Liver (tissue), 8 donors: ENCODE measurements at regions not wholly inside any gene's neighbourhood (a gene's known extent, or its start where the extent isn't known, plus 50 kb on each side); places are given as distances from the start of the nearest gene placed in this dataset.
A peak's percentile ranks its signal among the peaks of the same experiment; 100 is the strongest.

Source experiments
- DNase-seq: peaks from one replicate; pipeline ENCODE4 v3.0.0-alpha.2; 2017; ENCODE audit warnings: low spot score
- H3K27ac ChIP-seq, 2 donors: one replicate each; pipeline ENCODE4 v1.7.0; 2013; ENCODE audit warnings: inconsistent platforms in 2 of 2, low read length in 2 of 2, control low read depth in 1 of 2, low read depth in 1 of 2, mild to moderate bottlenecking in 1 of 2
- H3K27me3 ChIP-seq, 4 donors: one replicate each; pipeline versions ENCODE4 v1.6.1 to v1.7.0; 2013; ENCODE audit warnings: low read length in 3 of 4, inconsistent platforms in 1 of 4, mild to moderate bottlenecking in 1 of 4, moderate library complexity in 1 of 4; ENCODE audit not compliant: control insufficient read depth in 4 of 4, insufficient read depth in 4 of 4
- H3K36me3 ChIP-seq, 4 donors: one replicate each; pipeline versions ENCODE4 v1.6.1 to v1.7.0; 2013; ENCODE audit warnings: low read length in 3 of 4, mild to moderate bottlenecking in 3 of 4, low read depth in 1 of 4, moderate library complexity in 1 of 4; ENCODE audit not compliant: control insufficient read depth in 4 of 4, insufficient read depth in 3 of 4
- H3K4me1 ChIP-seq, 4 donors: one replicate each; pipeline versions ENCODE4 v1.6.1 to v1.7.0; 2013; ENCODE audit warnings: low read length in 3 of 4, mild to moderate bottlenecking in 3 of 4, moderate library complexity in 1 of 4; ENCODE audit not compliant: control insufficient read depth in 4 of 4, insufficient read depth in 4 of 4
- H3K4me3 ChIP-seq, 3 donors: one replicate each; pipeline versions ENCODE4 v1.6.1 to v1.7.0; 2013; ENCODE audit warnings: low read length in 3 of 3, control low read depth in 1 of 3, low read depth in 1 of 3, mild to moderate bottlenecking in 1 of 3
- H3K9ac ChIP-seq, 2 donors: one replicate each; pipeline ENCODE4 v1.7.0; 2013; ENCODE audit warnings: low read length in 2 of 2, mild to moderate bottlenecking in 2 of 2, moderate library complexity in 2 of 2, control low read depth in 1 of 2, low read depth in 1 of 2
- H3K9me3 ChIP-seq, 4 donors: one replicate each; pipeline versions ENCODE4 v1.6.1 to v1.7.0; 2013; ENCODE audit warnings: low read length in 3 of 4; ENCODE audit not compliant: control insufficient read depth in 4 of 4
- ATF3 ChIP-seq: IDR thresholded peaks from 2 replicates; pipeline ENCODE4 v1.6.1; 2016; ENCODE audit warnings: antibody characterized with exemption
- CTCF ChIP-seq: fragments of 150-350 bp; IDR thresholded peaks from 2 replicates; pipeline ENCODE4 v1.5.1; 2017; ENCODE audit warnings: improper control_type of control experiment, low read depth, low read length; ENCODE audit not compliant: missing input control
- EGR1 ChIP-seq, 2 donors: IDR thresholded peaks; 2 replicates each; pipeline ENCODE4 v1.6.1; 2016 to 2018; ENCODE audit warnings: antibody characterized with exemption in 2 of 2, low read depth in 2 of 2
- FOXA1 ChIP-seq: IDR thresholded peaks from 2 replicates; pipeline ENCODE4 v1.6.1; 2016; ENCODE audit warnings: antibody characterized with exemption
- FOXA2 ChIP-seq: IDR thresholded peaks from 2 replicates; pipeline ENCODE4 v1.6.1; 2016; ENCODE audit warnings: antibody characterized with exemption
- GABPA ChIP-seq, 2 donors: IDR thresholded peaks in 1 of 2; conservative IDR thresholded peaks in 1 of 2; 2 replicates each; pipeline ENCODE4 v1.6.1; 2016; ENCODE audit warnings: antibody characterized with exemption in 2 of 2, mild to moderate bottlenecking in 1 of 2, moderate library complexity in 1 of 2
- HNF4A ChIP-seq, 2 donors: conservative IDR thresholded peaks; 2 replicates each; pipeline ENCODE4 v1.6.1; 2016; ENCODE audit warnings: antibody characterized with exemption in 2 of 2, mild to moderate bottlenecking in 2 of 2
- HNF4G ChIP-seq: IDR thresholded peaks from 2 replicates; pipeline ENCODE4 v1.6.1; 2016; ENCODE audit warnings: antibody characterized with exemption
- JUND ChIP-seq, 2 donors: IDR thresholded peaks; 2 replicates each; pipeline ENCODE4 v1.6.1; 2016; ENCODE audit warnings: antibody characterized with exemption in 2 of 2
- MAX ChIP-seq: IDR thresholded peaks from 2 replicates; pipeline ENCODE4 v1.6.1; 2016; ENCODE audit warnings: antibody characterized with exemption
- NR2F2 ChIP-seq: IDR thresholded peaks from 2 replicates; pipeline ENCODE4 v1.6.1; 2016; ENCODE audit warnings: antibody characterized with exemption
- RAD21 ChIP-seq, 2 donors: IDR thresholded peaks; 2 replicates each; pipeline ENCODE4 v1.6.1; 2016; ENCODE audit warnings: antibody characterized with exemption in 2 of 2, mild to moderate bottlenecking in 2 of 2
- REST ChIP-seq: IDR thresholded peaks from 2 replicates; pipeline ENCODE4 v1.6.1; 2016; ENCODE audit warnings: antibody characterized with exemption, mild to moderate bottlenecking
- RXRA ChIP-seq, 2 donors: IDR thresholded peaks; 2 replicates each; pipeline ENCODE4 v1.6.1; 2017 to 2018; ENCODE audit warnings: antibody characterized with exemption in 2 of 2, mild to moderate bottlenecking in 1 of 2
- SP1 ChIP-seq: IDR thresholded peaks from 2 replicates; pipeline ENCODE4 v1.6.1; 2018; ENCODE audit warnings: antibody characterized with exemption, mild to moderate bottlenecking
- TAF1 ChIP-seq: conservative IDR thresholded peaks from 2 replicates; pipeline ENCODE4 v1.6.1; 2016; ENCODE audit warnings: antibody characterized with exemption, mild to moderate bottlenecking
- YY1 ChIP-seq: IDR thresholded peaks from 2 replicates; pipeline ENCODE4 v1.6.1; 2016; ENCODE audit warnings: antibody characterized with exemption, mild to moderate bottlenecking
- ZBTB33 ChIP-seq: IDR thresholded peaks from 2 replicates; pipeline ENCODE4 v1.6.1; 2016; ENCODE audit warnings: antibody characterized with exemption
- WGBS: extraction: QIAGEN DNeasy Blood & Tissue Kit; methylation state at CpG from one replicate; pipeline ENCODE4 v1.1.7; 2013; 5-methylcytosine and 5-hydroxymethylcytosine counted together
- donor health status: healthy.
- donor health status: healthy.
- donor health status: healthy.
- donor health status: healthy.
- donor health status: healthy.

GRCh38 chr20:57897156-57897874 is 187.5 kb upstream of the PMEPA1 start:
- DNase-seq = no peak
- 31% methylated on average over 18 of the region's 18 CpGs for WGBS

More at GRCh38 chr20:57897156-57897874, 187.5 kb upstream of the PMEPA1 start:
- Histone ChIP-seq H3K9ac (no peak overlapping the region), H3K4me3 (no peak overlapping the region), H3K4me1 (peaks cover 6 to 20% (median 13%) of the 10 kb centered on the region in 4 donors), H3K36me3 (no peaks in the 10 kb centered on the region), H3K27me3 (no peaks in the 10 kb centered on the region), H3K27ac (peak overlapping the region; percentile 52 to 58), H3K9me3 (no peaks in the 10 kb centered on the region)
- TF ChIP-seq RXRA (IDR thresholded peaks at IDR 0.05) = peak; percentile 75 to 84
- TF ChIP-seq RAD21 (IDR thresholded peaks at IDR 0.05) = peak; percentile 52 to 64
- TF ChIP-seq GABPA (IDR thresholded peaks at IDR 0.05 in 1 of 2, conservative IDR thresholded peaks at IDR 0.05 in 1 of 2) = no peak
- peak; percentile 48 for TF ChIP-seq NR2F2
- peak; percentile 38 to 80 for TF ChIP-seq JUND (IDR thresholded peaks at IDR 0.05)
- no peak for TF ChIP-seq EGR1 (IDR thresholded peaks at IDR 0.05; ENCODE audit: low read depth in 2 of 2)
- TF ChIP-seq CTCF = no peak
- peak; percentile 99 for TF ChIP-seq HNF4A (conservative IDR thresholded peaks at IDR 0.05)
- peak; percentile 60 for TF ChIP-seq REST
- TF ChIP-seq YY1 = peak; percentile 37
- TF ChIP-seq FOXA1 = no peak
- peak; percentile 59 for TF ChIP-seq MAX
- TF ChIP-seq ATF3 = peak; percentile 26
- peak; percentile 33 for TF ChIP-seq ZBTB33
- peak; percentile 97 for TF ChIP-seq HNF4G
- peak; percentile 87 for TF ChIP-seq SP1
- TF ChIP-seq FOXA2 = no peak
- TF ChIP-seq TAF1 = no peak
